ENCODE measurements at regions not wholly inside any gene's neighbourhood (a gene's known extent, or its start where the extent isn't known, plus 50 kb on each side); places are given as distances from the start of the nearest gene placed in this dataset.

- intact Hi-C loops (cut with DNase I), result no loop called here
- WGBS, 2 donors, result 80 to 81% methylated on average over 2 of the region's 2 CpGs
- DNase-seq, result no peak
Observed at GRCh38 chr7:81600608-81601007, 169.2 kb downstream of the HGF start.

GRCh38 chr7:81598951-81599350 lies 170.9 kb downstream of the HGF start:
- Histone ChIP-seq H3K27me3 (no peaks in the 10 kb centered on the region), H3K36me3 (no peaks in the 10 kb centered on the region), H3K9me3 (no peaks in the 10 kb centered on the region), H3K4me1 (no peaks in the 10 kb centered on the region), H3K27ac (no peak overlapping the region), H3K4me3 (replicated peaks in 1 of 3) (no peak overlapping the region)
- intact Hi-C loops (cut with DNase I), result no loop called here
- TF ChIP-seq, protein P1, sequence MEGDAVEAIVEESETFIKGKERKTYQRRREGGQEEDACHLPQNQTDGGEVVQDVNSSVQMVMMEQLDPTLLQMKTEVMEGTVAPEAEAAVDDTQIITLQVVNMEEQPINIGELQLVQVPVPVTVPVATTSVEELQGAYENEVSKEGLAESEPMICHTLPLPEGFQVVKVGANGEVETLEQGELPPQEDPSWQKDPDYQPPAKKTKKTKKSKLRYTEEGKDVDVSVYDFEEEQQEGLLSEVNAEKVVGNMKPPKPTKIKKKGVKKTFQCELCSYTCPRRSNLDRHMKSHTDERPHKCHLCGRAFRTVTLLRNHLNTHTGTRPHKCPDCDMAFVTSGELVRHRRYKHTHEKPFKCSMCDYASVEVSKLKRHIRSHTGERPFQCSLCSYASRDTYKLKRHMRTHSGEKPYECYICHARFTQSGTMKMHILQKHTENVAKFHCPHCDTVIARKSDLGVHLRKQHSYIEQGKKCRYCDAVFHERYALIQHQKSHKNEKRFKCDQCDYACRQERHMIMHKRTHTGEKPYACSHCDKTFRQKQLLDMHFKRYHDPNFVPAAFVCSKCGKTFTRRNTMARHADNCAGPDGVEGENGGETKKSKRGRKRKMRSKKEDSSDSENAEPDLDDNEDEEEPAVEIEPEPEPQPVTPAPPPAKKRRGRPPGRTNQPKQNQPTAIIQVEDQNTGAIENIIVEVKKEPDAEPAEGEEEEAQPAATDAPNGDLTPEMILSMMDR (IDR thresholded peaks at IDR 0.05), result no peak
- no peak for TF ChIP-seq POLR2A (IDR thresholded peaks at IDR 0.05)
- DNase-seq, result no peak
- 95 to 100% methylated on average over 1 of the region's 1 CpG for WGBS, 2 donors

More at GRCh38 chr7:81600608-81601007, 169.2 kb downstream of the HGF start:
- Histone ChIP-seq H3K4me3 (replicated peaks in 1 of 3) (no peak overlapping the region), H3K36me3 (no peaks in the 10 kb centered on the region), H3K9me3 (no peaks in the 10 kb centered on the region), H3K27me3 (no peaks in the 10 kb centered on the region), H3K27ac (no peak overlapping the region), H3K4me1 (no peaks in the 10 kb centered on the region)
- no peak for TF ChIP-seq POLR2A (IDR thresholded peaks at IDR 0.05)
- TF ChIP-seq, protein P1 (IDR thresholded peaks at IDR 0.05), result no peak

DNA sequence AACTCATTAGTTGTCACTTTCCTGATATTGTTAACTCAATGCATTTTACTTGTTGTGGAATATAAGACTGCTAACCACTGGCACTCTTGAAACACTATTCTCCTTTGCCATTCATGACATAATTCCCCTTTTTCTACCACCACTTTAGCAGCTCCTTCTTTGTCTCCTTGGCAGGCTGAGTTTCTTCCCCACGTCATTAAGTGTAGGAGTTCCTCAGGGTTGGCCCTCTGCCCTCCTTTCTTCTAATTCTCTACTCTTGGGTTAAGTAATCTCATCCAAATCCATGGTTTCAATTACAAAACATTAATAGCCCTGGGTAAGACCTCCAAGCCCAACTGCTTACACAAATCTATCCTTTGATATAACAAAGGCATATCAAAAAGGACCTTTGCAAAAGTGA lies 175.1 kb downstream of the HGF start:
- no peaks in the 10 kb centered on the region for H3K27me3 ChIP-seq
- TF ChIP-seq POLR2A (IDR thresholded peaks at IDR 0.05), result no peak
- TF ChIP-seq, protein P1 (IDR thresholded peaks at IDR 0.05), result no peak
- H3K4me1 ChIP-seq, result no peaks in the 10 kb centered on the region
- no peak overlapping the region for H3K27ac ChIP-seq
- no peak overlapping the region for H3K4me3 ChIP-seq (replicated peaks in 1 of 3)
- H3K9me3 ChIP-seq, result no peaks in the 10 kb centered on the region
- no peak for DNase-seq
- intact Hi-C loops (cut with DNase I), result no loop called here
- H3K36me3 ChIP-seq, result no peaks in the 10 kb centered on the region
- WGBS, 2 donors, result 50 to 51% methylated on average over 1 of the region's 1 CpG

- Histone ChIP-seq H3K27me3 (no peaks in the 10 kb centered on the region), H3K36me3 (no peaks in the 10 kb centered on the region), H3K4me3 (replicated peaks in 1 of 3) (no peak overlapping the region), H3K27ac (no peak overlapping the region), H3K9me3 (no peaks in the 10 kb centered on the region), H3K4me1 (no peaks in the 10 kb centered on the region)
- DNase-seq, result no peak
- WGBS, 2 donors, result 75 to 85% methylated on average over 5 of the region's 5 CpGs
- intact Hi-C loops (cut with DNase I), result no loop called here
- no peak for TF ChIP-seq POLR2A (IDR thresholded peaks at IDR 0.05)
- TF ChIP-seq, protein P1 (IDR thresholded peaks at IDR 0.05), result no peak
Observed at GRCh38 chr7:81590131-81590530, 179.7 kb downstream of the HGF start.

GRCh38 chr7:81584667-81585066 lies 185.2 kb downstream of the HGF start:
- DNase-seq, result no peak
- Histone ChIP-seq H3K4me3 (replicated peaks in 1 of 3) (no peak overlapping the region), H3K9me3 (no peaks in the 10 kb centered on the region), H3K27ac (no peak overlapping the region), H3K4me1 (peaks cover 3 to 5% of the 10 kb centered on the region in 2 donors), H3K27me3 (no peaks in the 10 kb centered on the region), H3K36me3 (no peaks in the 10 kb centered on the region)
- intact Hi-C loops (cut with DNase I), result no loop called here
- WGBS, 2 donors, result 82 to 84% methylated on average over 4 of the region's 4 CpGs
- no peak for TF ChIP-seq POLR2A (IDR thresholded peaks at IDR 0.05)
- TF ChIP-seq, protein P1 (IDR thresholded peaks at IDR 0.05), result no peak

Data from thyroid gland (tissue), 4 donors.